HT-29 (cell line): ENCODE measurements at regions not wholly inside any gene's neighbourhood (a gene's known extent, or its start where the extent isn't known, plus 50 kb on each side); places are given as distances from the start of the nearest gene placed in this dataset.
"Not testable (repeated sequence)": the region's sequence is repeated elsewhere in the genome, so short reads cannot be mapped to it uniquely, and the experiment has no call there.

Experiments
- DNase-seq: peaks from one replicate; pipeline ENCODE4 v3.0.0-alpha.2; 2015; ENCODE audit warnings: low spot score

DNA sequence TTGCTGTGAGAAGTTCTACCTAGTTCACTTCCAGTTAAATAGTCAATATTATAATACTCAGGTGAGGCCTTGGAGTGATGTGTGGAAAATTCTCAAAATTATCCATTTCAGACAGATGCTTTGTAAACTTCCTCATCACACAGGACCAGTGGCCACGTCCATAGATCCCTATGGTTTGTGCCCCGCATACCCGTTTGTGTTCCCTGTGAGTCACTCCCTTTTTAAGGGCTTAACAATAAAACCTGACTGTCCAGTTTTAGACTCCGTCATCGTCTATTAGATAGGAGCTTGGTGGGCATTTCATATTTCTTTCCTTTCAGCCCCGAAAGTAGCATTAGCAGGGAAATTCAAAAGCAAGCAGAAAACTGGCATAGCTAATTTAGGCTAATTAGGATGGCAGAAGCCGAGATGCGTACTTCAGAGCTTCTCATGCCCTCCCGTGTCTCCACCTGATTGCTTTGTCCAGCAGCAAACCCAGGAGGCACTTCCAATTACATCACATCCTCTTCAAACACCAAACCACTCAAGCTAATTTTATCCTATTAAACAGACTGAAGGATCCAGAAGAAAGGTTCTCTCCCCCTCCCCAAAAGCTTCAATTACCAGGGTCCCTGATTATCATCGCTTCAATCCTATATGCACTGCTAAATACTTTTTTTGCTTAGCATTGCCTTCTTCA, 186.6 kb upstream of the OTX2 start:
- DNase-seq = peak; percentile 19

DNA sequence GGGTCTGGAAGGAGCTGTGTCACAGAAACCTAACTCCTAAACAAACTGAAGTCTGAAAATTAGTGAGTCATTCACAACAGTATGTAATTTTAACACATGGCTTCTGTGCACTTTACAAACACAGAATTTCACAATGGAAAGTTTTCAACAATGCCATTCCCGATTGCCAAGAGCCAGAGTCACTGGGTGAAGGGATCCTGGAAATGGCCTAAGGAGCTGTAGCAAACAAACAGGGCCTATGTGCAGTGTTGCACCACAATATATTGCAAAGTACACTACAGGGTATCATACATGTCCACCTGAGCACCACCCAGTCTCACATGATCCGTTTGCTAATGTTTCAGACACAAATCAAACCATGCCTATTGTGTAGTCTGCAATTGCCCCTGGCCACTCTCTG, 184.7 kb upstream of the OTX2 start:
- DNase-seq = no peak

DNA sequence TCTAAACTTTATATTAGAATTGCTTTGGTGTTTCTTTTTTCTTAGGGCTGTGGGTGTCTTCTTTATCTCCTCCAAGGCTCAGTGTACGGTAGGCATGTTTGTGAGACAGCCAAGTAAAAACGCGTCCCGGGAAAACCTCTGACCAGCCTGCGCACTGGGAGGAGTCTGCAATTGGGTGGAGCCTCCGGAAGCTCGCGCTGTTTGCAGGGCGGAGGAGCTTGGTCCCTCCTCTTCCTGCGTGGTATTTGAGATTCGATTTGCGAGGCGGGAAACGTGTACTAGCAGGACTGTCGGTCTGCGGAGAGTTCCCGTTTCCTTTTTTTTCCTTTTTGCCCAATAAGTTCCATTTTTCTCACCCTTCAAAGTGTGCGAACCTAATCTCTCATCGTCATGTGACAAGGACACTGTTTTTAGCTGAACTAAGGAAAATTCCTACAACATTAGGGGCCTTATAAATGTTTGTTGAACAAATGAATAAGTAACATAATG, 182.1 kb upstream of the OTX2 start:
- DNase-seq = no peak

DNA sequence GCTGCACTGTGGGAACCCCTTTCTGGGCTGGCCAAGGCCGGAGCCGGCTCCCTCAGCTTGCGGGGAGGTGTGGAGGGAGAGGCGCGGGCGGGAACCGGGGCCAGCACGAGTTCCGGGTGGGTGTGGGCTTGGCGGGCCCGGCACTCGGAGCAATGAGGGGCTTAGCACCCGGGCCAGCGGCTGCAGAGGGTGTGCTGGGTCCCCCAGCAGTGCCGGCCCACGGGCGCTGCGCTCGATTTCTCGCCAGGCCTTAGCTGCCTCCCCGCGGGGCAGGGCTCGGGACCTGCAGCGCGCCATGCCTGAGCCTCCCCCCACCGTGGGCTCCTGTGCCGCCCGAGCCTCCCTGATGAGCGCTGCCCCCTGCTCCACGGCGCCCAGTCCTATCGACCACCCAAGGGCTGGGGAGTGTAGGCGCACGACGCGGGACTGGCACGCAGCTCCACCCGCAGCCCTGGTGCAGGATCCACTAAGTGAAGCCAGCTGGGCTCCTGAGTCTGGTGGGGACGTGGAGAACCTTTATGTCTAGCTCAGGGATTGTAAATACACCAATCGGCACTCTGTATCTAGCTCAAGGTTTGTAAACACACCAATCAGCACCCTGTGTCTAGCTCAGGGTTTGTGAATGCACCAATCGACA, 180.8 kb upstream of the OTX2 start:
- not testable (repeated sequence) for DNase-seq

DNA sequence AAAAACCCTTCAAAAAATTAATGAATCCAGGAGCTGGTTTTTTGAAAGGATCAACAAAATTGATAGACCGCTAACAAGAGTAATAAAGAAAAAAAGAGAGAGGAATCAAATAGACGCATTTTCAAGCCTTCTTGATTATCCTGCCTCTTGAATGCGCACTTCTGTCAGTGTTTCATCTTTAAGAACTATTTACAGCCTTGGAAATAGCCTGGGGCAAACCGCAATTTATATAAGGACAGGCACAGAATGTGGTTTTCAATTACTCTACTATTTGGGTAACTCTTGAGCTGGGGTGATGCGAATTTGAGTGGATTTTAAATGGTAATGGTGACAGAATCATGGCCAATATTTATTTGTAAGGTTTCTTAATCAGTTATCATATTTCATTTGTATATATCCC, 179.1 kb upstream of the OTX2 start:
- DNase-seq = no peak

DNA sequence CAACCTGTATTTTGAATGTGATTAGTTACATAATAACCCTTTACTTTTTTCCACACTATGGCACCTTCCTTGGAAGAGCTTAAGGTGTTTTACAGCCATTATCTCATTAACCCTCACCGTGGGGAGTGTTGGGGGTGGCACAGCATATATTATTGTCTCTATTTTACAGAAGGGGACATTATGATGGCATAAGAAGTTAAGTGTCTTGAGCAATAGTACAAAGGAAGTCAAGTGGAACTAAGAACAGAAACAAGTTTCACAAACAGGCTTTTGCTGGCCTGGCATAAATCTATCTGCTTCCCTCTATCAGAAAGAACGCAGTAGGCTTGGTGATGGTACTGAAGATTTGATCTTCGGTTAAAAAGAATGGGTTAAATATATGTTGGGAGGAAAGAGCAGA, 169.7 kb upstream of the OTX2 start:
- no peak for DNase-seq

DNA sequence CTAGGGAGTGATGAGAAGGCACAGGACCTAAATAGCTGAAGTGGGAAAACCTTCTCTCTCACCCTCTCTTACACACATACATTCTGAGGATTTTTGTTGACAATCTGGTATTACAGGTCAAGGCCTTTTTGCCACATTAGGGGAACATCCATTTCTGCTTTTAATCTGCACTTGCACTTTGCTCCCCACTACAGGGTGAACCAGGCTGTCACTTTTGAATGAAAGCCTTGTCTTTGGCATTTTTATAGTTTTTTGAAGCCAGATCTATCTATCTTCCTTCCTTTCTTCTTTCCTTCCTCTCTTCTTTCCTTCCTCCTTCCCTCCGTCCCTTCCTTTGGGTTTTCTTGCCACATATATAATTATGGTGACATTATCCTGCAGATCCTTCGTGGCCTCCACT, 165.9 kb upstream of the OTX2 start:
- no peak for DNase-seq

DNA sequence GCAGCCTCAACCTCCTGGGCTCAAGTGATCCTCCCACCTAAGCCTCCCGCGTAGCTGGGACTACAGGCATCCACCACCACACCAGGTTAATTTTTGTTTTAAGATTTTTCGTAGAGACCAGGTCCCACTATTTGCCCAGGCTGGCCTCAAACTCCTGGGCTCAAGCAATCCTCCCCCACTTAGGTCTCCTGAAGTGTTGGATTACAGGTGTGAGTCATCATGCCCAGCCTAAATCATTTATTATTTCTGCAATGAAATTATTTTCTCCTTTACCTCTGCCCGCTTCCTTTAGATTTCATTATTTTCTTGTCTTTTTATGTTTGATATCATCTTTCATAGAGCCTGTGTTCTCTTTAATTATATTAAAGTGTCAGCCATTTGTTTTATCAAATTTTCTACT, 165.2 kb upstream of the OTX2 start:
- no peak for DNase-seq

DNA sequence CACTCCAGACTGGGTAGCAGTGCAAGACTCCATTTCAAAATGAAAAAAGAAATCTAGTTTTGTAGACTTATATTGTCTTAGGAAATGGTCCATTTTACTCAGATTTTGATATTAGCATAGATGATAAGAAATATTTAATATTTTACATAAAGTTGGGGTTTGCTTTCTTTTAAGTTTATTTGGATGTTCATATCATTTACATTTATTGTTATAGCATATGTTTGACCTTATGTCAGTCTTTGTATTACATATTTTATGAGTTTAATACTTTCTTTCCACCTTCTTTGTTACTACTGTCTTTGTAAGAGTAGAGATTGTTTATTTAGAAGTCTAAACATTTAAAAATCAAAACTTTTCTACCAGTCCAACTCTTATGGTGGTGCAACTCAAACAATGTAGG, 162.7 kb upstream of the OTX2 start:
- no peak for DNase-seq

DNA sequence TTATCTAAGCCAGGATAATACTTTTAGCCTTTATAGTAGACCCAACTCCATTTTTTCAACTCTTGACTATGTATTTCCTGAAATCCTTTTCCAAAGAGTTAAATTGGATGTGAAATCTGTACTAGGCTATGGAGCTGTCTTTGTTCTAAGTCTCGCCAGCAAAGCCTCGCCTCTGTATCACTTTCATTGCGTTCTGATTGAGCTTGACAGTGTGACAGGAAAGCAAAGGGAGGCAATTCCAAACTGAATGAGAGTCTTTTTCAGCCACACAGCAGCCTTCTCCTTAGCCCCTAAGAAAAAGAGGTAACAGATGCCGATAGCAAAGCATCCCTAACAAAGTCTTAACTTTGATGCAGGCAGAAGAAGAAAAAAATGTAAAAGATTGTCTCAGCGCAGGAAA, 154.6 kb upstream of the OTX2 start:
- no peak for DNase-seq

DNA sequence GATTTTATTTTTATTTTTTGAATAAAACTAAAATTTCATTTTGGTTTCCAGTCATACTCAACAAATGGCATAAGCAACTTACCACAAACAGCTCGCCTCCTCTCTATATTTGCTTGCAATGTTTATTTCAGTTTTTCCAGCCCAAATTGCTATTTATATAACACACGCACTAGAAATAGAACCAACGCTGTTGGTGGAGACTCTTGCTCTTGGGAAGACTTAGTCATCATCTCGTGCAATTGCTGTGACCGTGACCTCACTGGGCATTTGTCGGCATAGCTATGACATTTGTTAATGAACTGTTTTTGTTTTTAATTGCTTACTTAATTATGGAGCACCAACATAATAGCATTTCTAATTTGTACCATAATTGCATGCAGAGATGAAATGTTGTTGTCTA, 153.1 kb upstream of the OTX2 start:
- DNase-seq = no peak

DNA sequence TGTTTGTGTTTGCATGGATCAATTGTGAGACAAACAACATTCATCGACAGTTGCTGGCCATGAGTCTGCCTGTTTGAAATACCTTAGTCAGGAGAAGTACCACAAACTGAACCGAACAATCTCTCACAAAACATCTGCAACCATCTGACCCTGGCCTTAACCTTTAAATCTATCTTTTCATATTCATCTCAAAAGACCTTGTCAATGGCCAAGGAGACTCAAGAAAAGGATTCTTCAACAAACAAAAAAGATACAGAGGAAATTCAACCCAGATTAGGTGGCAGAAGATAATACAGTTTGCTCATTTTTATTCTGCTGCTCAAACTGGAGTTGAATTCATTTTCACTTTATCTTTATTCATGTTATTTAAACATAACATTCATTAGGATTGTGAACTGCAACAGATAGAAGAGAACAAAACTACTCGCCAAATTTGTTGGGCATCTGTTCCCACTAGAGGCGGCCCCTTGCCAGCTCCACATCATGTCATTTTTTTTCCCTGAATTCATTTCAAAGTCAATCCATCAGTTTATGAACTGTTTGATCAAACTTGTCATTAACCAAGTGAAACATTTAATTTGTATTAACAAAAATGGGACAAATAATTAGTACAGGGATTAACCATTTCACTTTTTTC, 152.3 kb upstream of the OTX2 start:
- no peak for DNase-seq

DNA sequence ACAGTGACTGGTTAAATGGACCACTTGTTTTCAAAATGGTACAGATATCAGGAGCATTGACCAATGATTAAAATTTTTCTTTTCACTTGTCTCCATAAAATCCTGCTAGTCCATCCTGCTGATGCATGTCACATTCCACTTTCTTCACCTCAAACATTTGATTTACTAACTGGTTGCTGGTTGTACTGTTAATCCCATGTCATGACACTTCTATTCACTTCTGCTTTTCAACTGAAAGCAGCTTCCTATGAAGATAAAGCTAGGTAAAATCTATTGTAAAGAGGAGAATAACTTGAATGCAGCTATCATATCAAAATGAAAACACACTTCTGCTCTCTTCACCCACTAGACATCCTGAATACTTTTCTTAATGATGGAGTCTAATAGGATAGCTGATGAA, 149.6 kb upstream of the OTX2 start:
- DNase-seq = no peak

DNA sequence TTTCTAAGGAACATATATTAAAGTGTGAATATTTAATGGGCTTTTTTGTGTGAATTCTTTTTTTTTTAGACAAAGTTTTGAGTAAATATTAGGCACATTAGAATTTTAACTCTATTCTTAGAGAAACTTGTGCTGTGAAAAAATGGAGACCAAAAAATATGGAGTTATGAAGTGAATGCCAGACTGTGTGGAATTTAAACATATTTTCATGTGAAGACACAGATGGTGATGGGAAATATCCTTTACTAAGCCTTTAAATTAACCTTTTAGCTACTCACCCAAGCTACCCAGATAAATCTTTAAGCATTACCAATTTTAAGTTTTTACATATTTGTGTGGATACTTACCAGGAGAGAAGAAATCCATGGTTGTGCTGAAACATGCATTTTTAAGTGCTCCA, 148.8 kb upstream of the OTX2 start:
- DNase-seq = no peak

DNA sequence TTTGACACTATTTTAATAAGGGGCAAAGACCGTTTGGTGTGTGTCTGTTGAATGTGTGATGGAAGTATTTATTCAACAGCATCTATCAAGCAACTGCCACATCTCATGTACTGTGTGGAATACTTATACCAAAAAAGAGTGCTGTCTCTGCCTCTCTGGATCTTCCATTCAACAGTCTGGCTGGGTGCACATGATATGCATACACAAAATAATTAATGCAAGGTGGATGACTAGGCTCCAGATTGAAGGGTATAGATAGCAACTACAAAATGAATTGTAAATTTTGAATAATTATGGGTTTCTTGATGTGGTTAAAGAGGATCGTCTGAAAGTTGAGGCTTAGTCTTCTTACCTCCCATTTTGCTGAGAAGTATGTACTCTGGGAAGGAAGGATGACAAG, 145.9 kb upstream of the OTX2 start:
- no peak for DNase-seq

DNA sequence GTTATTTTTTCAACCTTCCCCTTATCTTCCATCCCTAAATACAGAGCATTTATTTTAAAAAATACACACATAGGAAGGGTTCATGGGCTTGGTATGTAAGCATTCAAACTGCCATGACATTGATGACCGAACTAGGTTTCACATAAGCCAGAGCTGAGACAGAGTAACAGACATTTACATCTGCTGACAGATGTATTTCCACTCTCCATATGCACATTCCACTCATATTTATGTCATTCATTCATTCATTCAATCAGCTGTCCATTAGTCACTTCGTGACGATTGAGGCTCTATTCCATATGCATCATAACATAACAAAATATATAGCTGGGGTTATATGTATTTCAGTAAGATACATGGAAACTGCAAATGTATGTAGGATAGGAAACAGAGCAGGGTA, 145.5 kb upstream of the OTX2 start:
- no peak for DNase-seq

DNA sequence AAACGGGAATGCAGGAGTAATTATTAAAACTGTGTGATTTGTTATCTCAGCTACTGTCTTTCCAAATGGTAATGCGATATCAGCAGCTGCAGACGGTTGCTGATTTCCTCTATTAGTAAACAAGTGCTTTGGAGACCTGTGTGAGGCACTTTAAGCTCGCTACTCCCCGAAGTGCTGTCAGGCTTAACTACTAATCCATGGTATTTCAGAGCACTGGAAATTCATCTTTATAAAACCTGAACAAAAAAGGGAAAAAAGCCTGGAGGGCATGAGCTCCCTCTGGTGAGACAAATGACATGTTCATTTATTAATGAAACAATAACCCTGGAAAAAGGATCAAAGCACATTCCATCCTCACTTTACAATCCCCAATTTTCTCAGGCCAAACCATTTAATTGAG, 143.6 kb upstream of the OTX2 start:
- no peak for DNase-seq

DNA sequence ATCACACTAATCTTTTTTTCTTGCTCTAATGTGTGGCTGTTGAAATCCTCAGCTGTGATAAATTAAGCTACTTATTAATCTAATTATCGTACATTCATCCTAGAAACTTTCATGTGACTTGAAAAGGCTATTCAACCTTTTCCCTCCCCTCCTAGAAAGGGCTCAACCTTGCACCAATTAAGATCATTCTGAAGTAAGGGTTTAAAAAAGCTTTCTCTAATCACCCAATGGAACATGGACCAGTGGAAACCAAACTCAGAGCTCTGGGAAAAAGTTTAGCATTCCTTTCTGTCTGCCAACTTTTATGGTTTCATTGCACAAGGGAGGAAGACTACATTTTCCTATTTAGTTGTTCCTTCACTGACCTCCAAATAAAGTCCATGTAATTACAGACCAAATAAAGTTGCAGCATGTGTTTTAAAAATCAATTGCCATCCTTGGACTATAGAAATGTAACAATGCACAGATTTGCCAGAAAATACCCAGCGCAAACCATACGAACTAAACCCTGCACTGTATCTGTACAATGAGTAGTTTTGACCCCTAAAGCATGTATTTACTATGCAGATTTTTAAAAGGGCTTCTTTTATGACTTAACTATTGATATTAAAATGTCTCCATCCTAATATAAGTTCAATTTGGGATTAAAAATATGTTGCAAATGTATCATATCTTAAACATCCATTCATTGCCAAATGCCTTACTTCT, 142.6 kb upstream of the OTX2 start:
- no peak for DNase-seq

DNA sequence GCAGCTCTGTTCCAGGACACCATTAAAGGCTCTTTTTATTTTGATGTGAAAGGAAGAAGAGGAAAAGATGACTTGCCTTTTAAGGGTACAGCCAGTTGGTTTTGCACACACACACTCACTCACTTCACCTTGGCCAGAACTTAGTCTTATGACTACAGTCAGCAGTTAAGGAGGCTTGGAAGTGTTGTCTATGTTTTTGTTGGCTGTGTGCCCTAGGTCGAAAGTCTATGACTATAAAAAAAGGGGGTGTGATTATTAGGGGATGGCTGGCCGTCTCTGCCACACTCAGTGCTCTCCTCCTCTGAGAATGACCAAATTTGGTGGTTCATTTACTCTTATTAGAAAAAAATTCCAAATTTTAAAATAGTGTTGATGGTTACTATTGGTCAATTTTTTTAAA, 139.5 kb upstream of the OTX2 start:
- peak; percentile 51 for DNase-seq

DNA sequence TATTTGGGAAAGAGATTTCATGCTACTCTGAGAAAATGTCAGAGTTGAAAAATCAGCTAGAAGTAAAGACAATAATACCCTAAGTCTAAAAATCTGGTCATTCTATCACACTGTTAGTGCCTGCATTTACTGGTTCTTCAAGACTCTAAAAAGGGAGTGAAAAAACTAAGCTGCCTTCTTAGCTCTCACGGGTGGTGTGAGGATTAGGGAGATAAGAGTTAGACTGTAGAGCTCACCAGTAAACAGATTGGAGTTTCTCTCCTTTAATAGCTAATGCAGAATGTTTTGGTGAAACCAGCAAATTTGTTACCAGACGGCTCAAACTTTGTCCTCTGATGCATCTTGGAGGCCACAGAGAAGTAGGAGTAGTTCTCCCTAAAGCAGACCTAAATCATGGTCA, 135.0 kb upstream of the OTX2 start:
- DNase-seq = no peak

DNA sequence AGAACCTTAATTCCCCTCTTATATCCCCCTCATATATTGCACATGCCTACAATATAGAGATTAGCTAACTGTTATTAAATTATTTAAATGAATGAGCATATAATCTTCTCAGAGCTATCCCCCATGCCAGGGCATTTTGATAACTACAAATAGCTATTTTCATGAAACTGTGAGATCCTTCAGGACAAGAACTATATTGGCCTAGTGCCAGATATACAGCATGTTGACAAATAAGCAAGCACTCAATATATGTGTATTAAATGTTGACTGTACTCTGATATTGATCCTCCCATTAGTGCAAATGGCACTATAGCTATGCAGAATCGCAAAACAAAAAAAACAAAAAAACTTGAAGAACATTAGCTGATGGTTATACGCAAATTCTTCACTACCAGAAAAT, 134.1 kb upstream of the OTX2 start:
- DNase-seq = no peak

DNA sequence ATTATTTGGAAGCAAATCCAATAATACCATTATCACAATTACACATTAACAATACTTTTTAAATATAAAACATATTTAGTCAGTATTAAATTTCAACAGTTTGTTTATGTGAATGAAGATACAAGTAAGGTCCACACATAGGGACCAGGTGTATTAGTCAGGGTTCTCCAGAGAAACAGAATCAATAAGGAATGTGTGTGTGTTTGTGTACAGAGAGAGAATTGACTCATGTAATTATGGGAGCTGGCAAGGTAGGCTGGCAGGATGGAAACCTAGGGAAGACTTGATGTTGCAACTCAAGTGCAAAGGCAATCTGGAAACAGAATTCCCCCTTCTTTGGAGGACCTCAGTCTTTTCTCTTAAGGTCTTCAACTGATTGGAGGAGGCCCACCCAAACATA, 123.2 kb upstream of the OTX2 start:
- no peak for DNase-seq
